22Rv1 (cell line): ENCODE measurements at regions not wholly inside any gene's neighbourhood (a gene's known extent, or its start where the extent isn't known, plus 50 kb on each side); places are given as distances from the start of the nearest gene placed in this dataset.

ENCODE experiments used
- ZFX ChIP-seq: fragments of 450-650 bp; IDR thresholded peaks from 2 replicates; pipeline ENCODE4 v1.6.1; 2017; ENCODE audit warnings: antibody characterized with exemption, borderline replicate concordance
- TF ChIP-seq, protein P1 (sequence below): fragments of 450-650 bp; IDR thresholded peaks from 2 replicates; pipeline ENCODE4 v1.5.1; 2017; ENCODE audit warnings: mild to moderate bottlenecking

DNA sequence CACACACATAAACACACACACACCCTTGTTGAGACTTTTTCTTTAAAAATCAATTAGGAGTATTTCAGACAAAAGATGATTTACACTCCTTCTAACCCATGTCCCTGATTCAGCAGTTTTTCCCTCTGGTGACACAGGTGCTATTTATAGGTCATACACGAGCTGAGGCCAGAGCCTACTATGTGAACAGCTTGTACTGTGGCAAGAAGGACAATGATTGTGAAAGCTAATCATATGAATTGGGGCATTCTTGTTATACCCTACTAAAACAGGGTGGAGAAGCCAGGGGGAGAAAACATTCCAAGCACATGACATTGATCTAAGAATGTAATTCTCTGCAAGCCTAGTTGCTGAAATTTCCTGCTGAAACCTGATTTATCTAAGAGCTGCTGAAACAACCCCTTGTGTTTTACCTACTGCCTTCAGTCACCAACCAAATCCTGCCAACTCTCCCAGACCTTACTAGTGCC lies 60.3 kb downstream of the XCL1 start:
- TF ChIP-seq, protein P1, sequence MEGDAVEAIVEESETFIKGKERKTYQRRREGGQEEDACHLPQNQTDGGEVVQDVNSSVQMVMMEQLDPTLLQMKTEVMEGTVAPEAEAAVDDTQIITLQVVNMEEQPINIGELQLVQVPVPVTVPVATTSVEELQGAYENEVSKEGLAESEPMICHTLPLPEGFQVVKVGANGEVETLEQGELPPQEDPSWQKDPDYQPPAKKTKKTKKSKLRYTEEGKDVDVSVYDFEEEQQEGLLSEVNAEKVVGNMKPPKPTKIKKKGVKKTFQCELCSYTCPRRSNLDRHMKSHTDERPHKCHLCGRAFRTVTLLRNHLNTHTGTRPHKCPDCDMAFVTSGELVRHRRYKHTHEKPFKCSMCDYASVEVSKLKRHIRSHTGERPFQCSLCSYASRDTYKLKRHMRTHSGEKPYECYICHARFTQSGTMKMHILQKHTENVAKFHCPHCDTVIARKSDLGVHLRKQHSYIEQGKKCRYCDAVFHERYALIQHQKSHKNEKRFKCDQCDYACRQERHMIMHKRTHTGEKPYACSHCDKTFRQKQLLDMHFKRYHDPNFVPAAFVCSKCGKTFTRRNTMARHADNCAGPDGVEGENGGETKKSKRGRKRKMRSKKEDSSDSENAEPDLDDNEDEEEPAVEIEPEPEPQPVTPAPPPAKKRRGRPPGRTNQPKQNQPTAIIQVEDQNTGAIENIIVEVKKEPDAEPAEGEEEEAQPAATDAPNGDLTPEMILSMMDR = no peak
- no peak for TF ChIP-seq ZFX
